SK-N-SH (cell line): ENCODE measurements at regions not wholly inside any gene's neighbourhood (a gene's known extent, or its start where the extent isn't known, plus 50 kb on each side); places are given as distances from the start of the nearest gene placed in this dataset.
"Not testable (repeated sequence)": the region's sequence is repeated elsewhere in the genome, so short reads cannot be mapped to it uniquely, and the experiment has no call there.

Experiments
- POLR2AphosphoS5 ChIP-seq: IDR thresholded peaks from 2 replicates; pipeline ENCODE4 v1.6.1; 2012; ENCODE audit warnings: low read depth, low read length
- TCF12 ChIP-seq: IDR thresholded peaks from 2 replicates; pipeline ENCODE4 v1.4.0; 2012

DNA sequence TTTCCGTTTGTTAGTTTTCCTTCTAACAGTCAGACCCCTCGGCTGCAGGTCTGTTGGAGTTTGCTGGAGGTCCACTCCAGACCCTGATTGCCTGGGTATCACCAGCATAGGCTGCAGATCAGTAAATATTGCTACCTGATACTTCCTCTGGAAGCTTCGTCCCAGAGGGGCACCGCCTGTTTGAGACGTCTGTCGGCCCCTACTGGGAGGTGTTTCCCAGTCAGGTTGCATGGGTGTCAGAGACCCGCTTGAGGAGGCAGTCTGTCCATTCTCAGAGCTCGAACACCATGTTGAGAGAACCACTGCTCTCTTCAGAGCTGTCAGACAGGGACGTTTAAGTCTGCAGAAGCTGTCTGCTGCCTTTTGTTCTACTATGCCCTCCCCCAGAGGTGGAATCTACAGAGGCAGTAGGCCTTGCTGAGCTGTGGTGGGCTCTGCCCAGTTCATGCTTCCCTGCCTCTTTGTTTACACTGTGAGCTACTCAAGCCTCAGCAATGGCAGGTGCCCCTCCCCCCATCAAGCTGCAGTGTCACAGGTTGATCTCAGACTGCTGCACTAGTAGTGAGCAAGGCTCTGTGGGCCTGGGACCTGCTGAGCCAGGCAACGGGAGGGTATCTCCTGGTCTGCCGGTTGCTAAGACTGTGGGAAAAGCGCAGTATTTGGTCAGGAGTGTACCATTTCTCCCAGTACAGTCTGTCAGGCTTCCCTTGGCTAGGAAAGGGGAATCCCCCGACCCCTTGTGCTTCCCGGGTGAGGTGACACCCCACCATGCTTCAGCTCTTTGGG is 74.4 kb upstream of the TOP3B start:
- TF ChIP-seq POLR2AphosphoS5, TCF12: not testable (repeated sequence)
